ENCODE measurements at regions not wholly inside any gene's neighbourhood (a gene's known extent, or its start where the extent isn't known, plus 50 kb on each side); places are given as distances from the start of the nearest gene placed in this dataset.

- no peak overlapping the region for H3K4me3 ChIP-seq (ENCODE audit: low read depth, low read length)
- TF ChIP-seq CTCF (IDR thresholded peaks at IDR 0.05; ENCODE audit: borderline replicate concordance, insufficient read depth, low read depth, low read length) = peak; percentile 73
Observed at GRCh38 chr2:209334188-209335017, 89.4 kb upstream of the MAP2 start.

- no peak overlapping the region for H3K4me3 ChIP-seq (ENCODE audit: low read depth, low read length)
- TF ChIP-seq CTCF (IDR thresholded peaks at IDR 0.05; ENCODE audit: borderline replicate concordance, insufficient read depth, low read depth, low read length) = no peak
Observed at GRCh38 chr2:209340522-209340921, 83.3 kb upstream of the MAP2 start.

GRCh38 chr2:209344349-209344748, 79.5 kb upstream of the MAP2 start:
- no peak for TF ChIP-seq CTCF (IDR thresholded peaks at IDR 0.05; ENCODE audit: borderline replicate concordance, insufficient read depth, low read depth, low read length)
- no peak overlapping the region for H3K4me3 ChIP-seq (ENCODE audit: low read depth, low read length)

- no peak overlapping the region for H3K4me3 ChIP-seq (ENCODE audit: low read depth, low read length)
- TF ChIP-seq CTCF (IDR thresholded peaks at IDR 0.05; ENCODE audit: borderline replicate concordance, insufficient read depth, low read depth, low read length) = no peak
Observed at GRCh38 chr2:209348433-209348832, 75.4 kb upstream of the MAP2 start.

GRCh38 chr2:209351636-209352035, 72.2 kb upstream of the MAP2 start:
- H3K4me3 ChIP-seq (ENCODE audit: low read depth, low read length) = no peak overlapping the region
- no peak for TF ChIP-seq CTCF (IDR thresholded peaks at IDR 0.05; ENCODE audit: borderline replicate concordance, insufficient read depth, low read depth, low read length)

- no peak overlapping the region for H3K4me3 ChIP-seq (ENCODE audit: low read depth, low read length)
- TF ChIP-seq CTCF (IDR thresholded peaks at IDR 0.05; ENCODE audit: borderline replicate concordance, insufficient read depth, low read depth, low read length) = no peak
Observed at GRCh38 chr2:209358992-209359391, 64.9 kb upstream of the MAP2 start.

GRCh38 chr2:209367075-209367747, 56.6 kb upstream of the MAP2 start:
- no peak overlapping the region for H3K4me3 ChIP-seq (ENCODE audit: low read depth, low read length)
- TF ChIP-seq CTCF (IDR thresholded peaks at IDR 0.05; ENCODE audit: borderline replicate concordance, insufficient read depth, low read depth, low read length) = no peak

Measured in GM12875 (cell line).